GM23248 (cell line): ENCODE measurements at regions not wholly inside any gene's neighbourhood (a gene's known extent, or its start where the extent isn't known, plus 50 kb on each side); places are given as distances from the start of the nearest gene placed in this dataset. TPM values are rescaled to one million over a fixed set of nuclear protein-coding genes. Genes with fewer than 3 reads are reported as not detected.

Source experiments
- DNase-seq: peaks from one replicate; pipeline ENCODE4 v3.0.0-alpha.2; 2015
- H2AFZ ChIP-seq: fragments of 200-600 bp; sonication (generic); 2 replicates; pipeline ENCODE4 v1.6.1; 2016; ENCODE audit warnings: antibody characterized with exemption
- H3F3A ChIP-seq: fragments of 200-600 bp; sonication (generic); 2 replicates; pipeline ENCODE4 v1.6.1; 2016; ENCODE audit warnings: mild to moderate bottlenecking, antibody characterized with exemption, mixed run types; ENCODE audit not compliant: insufficient read depth
- H3K27ac ChIP-seq: fragments of 200-600 bp; sonication (generic); 2 replicates; pipeline ENCODE4 v1.5.1; 2016; ENCODE audit warnings: mild to moderate bottlenecking
- H3K27me3 ChIP-seq: fragments of 200-600 bp; sonication (generic); replicated peaks from 2 replicates; pipeline ENCODE4 v1.6.1; 2016; ENCODE audit warnings: mild to moderate bottlenecking; ENCODE audit not compliant: insufficient read depth
- H3K36me3 ChIP-seq: fragments of 200-600 bp; sonication (generic); 2 replicates; pipeline ENCODE4 v1.6.1; 2016; ENCODE audit warnings: low read depth, mild to moderate bottlenecking
- H3K4me1 ChIP-seq: fragments of 200-600 bp; sonication (generic); 2 replicates; pipeline ENCODE4 v1.6.1; 2016; ENCODE audit warnings: mild to moderate bottlenecking; ENCODE audit not compliant: insufficient read depth
- H3K4me2 ChIP-seq: fragments of 200-600 bp; sonication (generic); one replicate; pipeline ENCODE4 v1.6.1; 2016; ENCODE audit warnings: mild to moderate bottlenecking; ENCODE audit not compliant: unreplicated experiment
- H3K4me3 ChIP-seq: fragments of 200-600 bp; sonication (generic); 2 replicates; pipeline ENCODE4 v1.5.1; 2016; ENCODE audit warnings: mild to moderate bottlenecking
- H3K79me2 ChIP-seq: fragments of 200-600 bp; sonication (generic); 2 replicates; pipeline ENCODE4 v1.6.1; 2016; ENCODE audit warnings: mild to moderate bottlenecking; ENCODE audit not compliant: insufficient read depth
- H3K9ac ChIP-seq: fragments of 200-600 bp; sonication (generic); 2 replicates; pipeline ENCODE4 v1.6.1; 2016; ENCODE audit warnings: mild to moderate bottlenecking
- H3K9me2 ChIP-seq: fragments of 200-600 bp; sonication (generic); 2 replicates; pipeline ENCODE4 v1.6.1; 2016; ENCODE audit warnings: mixed run types, mild to moderate bottlenecking, moderate library complexity; ENCODE audit not compliant: insufficient read depth
- H3K9me3 ChIP-seq: fragments of 200-600 bp; sonication (generic); one replicate; pipeline ENCODE4 v1.6.1; 2017; ENCODE audit warnings: low read depth
- H4K20me1 ChIP-seq: fragments of 200-600 bp; sonication (generic); 2 replicates; pipeline ENCODE4 v1.6.0; 2016; ENCODE audit not compliant: insufficient read depth
- EZH2 ChIP-seq: fragments of 200-600 bp; sonication (generic); IDR thresholded peaks from 2 replicates; pipeline ENCODE4 v1.6.1; 2018; ENCODE audit warnings: antibody characterized with exemption, mild to moderate bottlenecking; ENCODE audit not compliant: insufficient read depth, poor library complexity, severe bottlenecking
- EZH2phosphoT487 ChIP-seq: fragments of 200-600 bp; sonication (generic); IDR thresholded peaks from 2 replicates; pipeline ENCODE4 v1.6.1; 2018; ENCODE audit warnings: antibody characterized with exemption, moderate library complexity, mild to moderate bottlenecking, low read depth; ENCODE audit not compliant: insufficient read depth
- WGBS, 2 experiments: methylation state at CpG; one replicate each; pipeline ENCODE4 v1.1.6; 2015 to 2017; ENCODE audit warnings: low lambda C conversion rate in 2 of 2, low coverage in 1 of 2; ENCODE audit errors: missing lambda C conversion rate in 2 of 2; 5-methylcytosine and 5-hydroxymethylcytosine counted together
- in situ Hi-C: fragments of 300-500 bp; cut with MboI; formaldehyde crosslinking; loops from 2 replicates; pipeline ENCODE4 v1.15.0; 2020
- small RNA-seq: library from RNA; depleted of rRNA; stranded (forward); fragments of <200 nt; gene quantifications from one replicate; pipeline ENCODE3, GENCODE V24; 2014; ENCODE audit warnings: low read depth, low replicate concordance

DNA sequence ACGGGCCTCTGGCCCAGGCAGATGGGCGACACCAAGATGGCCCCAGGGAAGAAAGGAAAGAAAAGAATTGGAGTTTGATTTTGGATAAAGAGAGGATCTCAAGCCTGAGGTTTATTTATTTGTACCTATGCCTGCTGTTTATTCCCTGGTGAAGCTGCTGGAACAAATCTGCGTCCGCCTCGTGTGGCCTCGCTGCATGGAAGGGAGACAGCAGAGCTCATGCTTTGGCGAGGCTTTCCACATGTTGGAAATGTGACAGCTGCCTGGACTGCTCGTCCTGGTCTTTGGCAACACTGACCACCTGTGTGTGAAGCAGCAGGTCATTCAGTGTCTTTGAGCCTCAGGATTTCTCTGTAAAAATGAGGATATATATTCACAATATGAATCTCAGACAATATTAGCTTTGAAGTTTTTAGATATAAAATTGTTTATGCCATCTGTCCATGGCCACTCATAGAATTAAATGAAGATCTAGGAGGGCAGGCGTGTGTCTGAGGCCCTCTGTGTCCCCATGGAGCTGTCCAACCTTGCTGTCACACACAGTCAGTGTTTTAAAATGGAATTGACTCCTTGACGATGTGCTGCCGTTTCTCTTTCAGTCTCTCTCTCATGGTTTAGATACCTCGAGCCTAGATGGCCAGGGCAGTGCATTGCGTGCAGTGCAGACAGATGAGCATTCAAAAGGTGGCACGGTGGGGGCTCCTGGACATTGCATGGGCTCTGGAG lies 94.3 kb downstream of the SOCS6 start:
- no peak overlapping the region for H3K4me3 ChIP-seq
- no peaks in the 10 kb centered on the region for H3K9me3 ChIP-seq
- peaks cover 31% of the 10 kb centered on the region for H3K4me1 ChIP-seq
- H3K27ac ChIP-seq: peak overlapping the region; percentile 91
- H3K4me2 ChIP-seq: peak overlapping the region; percentile 32
- H3K79me2 ChIP-seq: no peaks in the 10 kb centered on the region
- 93 to 96% methylated on average over 14 of the region's 14 CpGs for WGBS, 2 experiments
- H3K27me3 ChIP-seq: no peaks in the 10 kb centered on the region
- no peaks in the 10 kb centered on the region for H4K20me1 ChIP-seq
- no peaks in the 10 kb centered on the region for H3K36me3 ChIP-seq
- in situ Hi-C loops: no loop called here
- H3K9me2 ChIP-seq: no peaks in the 10 kb centered on the region
- 0 out of 2 replicates have a peak overlapping the region, but pooled peaks have one; percentile 37 for H3K9ac ChIP-seq
- H2AFZ ChIP-seq: no peak overlapping the region
- no peak for DNase-seq
- TF ChIP-seq EZH2 (no peak), EZH2phosphoT487 (no peak)
- peaks cover 37% of the 10 kb centered on the region for H3F3A ChIP-seq

DNA sequence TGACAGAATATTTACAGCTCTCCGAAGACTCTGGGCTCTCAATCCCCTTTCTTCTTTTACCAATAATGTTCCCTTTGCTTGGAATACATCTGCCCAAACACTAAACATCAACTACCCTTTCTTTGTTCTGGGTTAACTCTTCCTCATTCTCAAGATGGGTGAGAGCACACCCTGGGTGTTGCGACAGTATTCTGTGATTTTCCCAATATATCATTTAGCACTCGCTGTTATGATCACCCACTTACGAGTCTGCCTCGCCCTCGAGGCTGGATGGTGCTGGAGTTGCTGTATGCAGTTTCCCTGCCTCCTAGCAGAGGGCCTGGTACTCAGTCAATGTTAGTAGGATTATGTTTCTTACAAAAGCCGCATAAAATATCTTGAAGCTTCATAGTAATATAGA lies 93.2 kb downstream of the SOCS6 start:
- in situ Hi-C loops: no loop called here
- no peaks in the 10 kb centered on the region for H4K20me1 ChIP-seq
- no peaks in the 10 kb centered on the region for H3K79me2 ChIP-seq
- DNase-seq: no peak
- H3K9me3 ChIP-seq: no peaks in the 10 kb centered on the region
- peaks cover 40% of the 10 kb centered on the region for H3K4me1 ChIP-seq
- no peak overlapping the region for H3K9ac ChIP-seq
- no peak overlapping the region for H3K4me3 ChIP-seq
- H3K36me3 ChIP-seq: no peaks in the 10 kb centered on the region
- no peaks in the 10 kb centered on the region for H3K27me3 ChIP-seq
- no peak overlapping the region for H3K27ac ChIP-seq
- WGBS, 2 experiments: 84 to 86% methylated on average over 7 of the region's 7 CpGs
- TF ChIP-seq EZH2phosphoT487 (no peak), EZH2 (no peak)
- H3K9me2 ChIP-seq: no peaks in the 10 kb centered on the region
- H3K4me2 ChIP-seq: no peak overlapping the region
- no peak overlapping the region for H2AFZ ChIP-seq
- H3F3A ChIP-seq: peaks cover 48% of the 10 kb centered on the region

DNA sequence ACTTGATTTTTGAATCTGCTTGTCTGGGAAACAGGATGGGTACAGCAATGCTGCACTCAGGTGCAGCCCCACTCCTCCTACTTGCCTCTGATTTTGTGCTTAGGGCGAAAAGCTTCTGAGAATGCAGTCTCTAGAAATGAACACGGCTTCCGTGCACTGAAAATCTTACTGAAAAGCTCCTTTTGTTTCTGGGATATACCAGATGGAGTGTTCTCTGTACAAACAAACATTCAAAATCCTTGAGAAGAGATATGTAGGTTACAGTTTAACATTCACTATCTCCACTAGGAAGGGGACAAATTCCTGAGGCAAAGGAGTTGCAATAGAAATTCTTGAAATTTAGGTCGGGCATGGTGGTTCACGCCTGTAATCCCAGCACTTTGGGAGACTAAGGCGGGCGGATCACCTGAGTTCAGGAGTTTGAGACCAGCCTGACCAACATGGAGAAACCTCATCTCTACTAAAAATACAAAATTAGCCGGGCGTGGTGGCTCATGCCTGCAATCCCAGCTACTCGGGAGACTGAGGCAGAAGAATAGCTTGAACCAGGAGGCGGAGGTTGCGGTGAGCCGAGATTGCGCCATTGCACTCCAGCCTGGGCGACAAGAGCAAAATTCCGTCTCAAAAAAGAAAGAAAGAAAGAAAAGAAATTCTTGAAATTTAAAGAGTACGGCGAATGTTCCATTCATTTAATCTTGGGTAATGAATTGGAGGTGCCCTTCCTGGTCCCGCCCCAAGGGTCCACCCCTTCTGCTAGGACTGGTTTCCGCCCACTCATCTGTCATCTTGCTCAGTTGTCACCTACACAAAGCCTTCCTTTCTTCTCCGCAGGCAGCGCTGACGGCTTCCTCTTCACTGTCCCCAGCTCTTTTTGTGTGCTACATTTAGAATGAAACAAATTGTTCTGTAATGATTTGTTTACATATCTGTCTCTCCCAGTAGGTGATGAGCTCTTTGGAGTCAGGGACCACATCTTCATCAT lies 92.4 kb downstream of the SOCS6 start:
- WGBS, 2 experiments: 93 to 95% methylated on average over 23 of the region's 23 CpGs
- in situ Hi-C loops: no loop called here
- no peak overlapping the region for H3K27ac ChIP-seq

More for the DNA sequence above, 92.4 kb downstream of the SOCS6 start:
- DNase-seq: no peak
- Histone ChIP-seq H3K79me2 (no peaks in the 10 kb centered on the region), H3K9me2 (no peaks in the 10 kb centered on the region), H3K4me3 (no peak overlapping the region), H3F3A (peaks cover 48% of the 10 kb centered on the region), H3K4me2 (no peak overlapping the region), H3K27me3 (no peaks in the 10 kb centered on the region), H4K20me1 (no peaks in the 10 kb centered on the region), H3K4me1 (peaks cover 45% of the 10 kb centered on the region), H3K9me3 (no peaks in the 10 kb centered on the region), H2AFZ (no peak overlapping the region), H3K9ac (no peak overlapping the region), H3K36me3 (no peaks in the 10 kb centered on the region)
- TF ChIP-seq EZH2phosphoT487 (no peak), EZH2 (no peak)

Small RNA genes lying in the stretch of these regions (small RNA-seq; reads per million reads assigned to genes)
- not detected for gene RN7SL795P
